A673 (cell line): ENCODE measurements at regions not wholly inside any gene's neighbourhood (a gene's known extent, or its start where the extent isn't known, plus 50 kb on each side); places are given as distances from the start of the nearest gene placed in this dataset.
A peak's percentile ranks its signal among the peaks of the same experiment; 100 is the strongest.

Experiments
- CTCF ChIP-seq: fragments of 300-800, 200-600 bp; sonication (generic); conservative IDR thresholded peaks from 2 replicates; pipeline ENCODE4 v1.5.1; 2017; ENCODE audit warnings: low read depth, mild to moderate bottlenecking, antibody characterized with exemption, low read length, moderate library complexity, mixed read lengths
- EZH2 ChIP-seq: fragments of 200-600 bp; sonication (generic); IDR thresholded peaks from 2 replicates; pipeline ENCODE4 v1.6.1; 2017; ENCODE audit warnings: borderline replicate concordance, low read depth, mild to moderate bottlenecking, mixed read lengths, antibody characterized with exemption, low read length; ENCODE audit not compliant: poor library complexity, severe bottlenecking

GRCh38 chr6:153790876-153791473, 248.1 kb upstream of the OPRM1 start:
- peak; percentile 66 for TF ChIP-seq CTCF
- no peak for TF ChIP-seq EZH2
